GM19240 (cell line): ENCODE measurements at regions not wholly inside any gene's neighbourhood (a gene's known extent, or its start where the extent isn't known, plus 50 kb on each side); places are given as distances from the start of the nearest gene placed in this dataset.
"Not testable (repeated sequence)": the region's sequence is repeated elsewhere in the genome, so short reads cannot be mapped to it uniquely, and the experiment has no call there.

Experiments used
- DNase-seq: peaks from one replicate; pipeline ENCODE4 v3.0.0; 2011; ENCODE audit warnings: low spot score; ENCODE audit not compliant: insufficient read length

- DNase-seq: no peak
Measured at GRCh38 chr4:101670370-101670769, 120.2 kb upstream of the BANK1 start.

GRCh38 chr4:101669832-101670188 lies 120.7 kb upstream of the BANK1 start:
- no peak for DNase-seq

GRCh38 chr4:101669138-101669831 lies 121.2 kb upstream of the BANK1 start:
- DNase-seq: no peak

- no peak for DNase-seq
Measured at GRCh38 chr4:101667348-101667747, 123.2 kb upstream of the BANK1 start.

- no peak for DNase-seq
Measured at GRCh38 chr4:101660607-101661006, 129.9 kb upstream of the BANK1 start.

- no peak for DNase-seq
Measured at GRCh38 chr4:101655857-101656256, 134.7 kb upstream of the BANK1 start.

- no peak for DNase-seq
Measured at GRCh38 chr4:101655005-101655404, 135.5 kb upstream of the BANK1 start.

- no peak for DNase-seq
Measured at GRCh38 chr4:101651778-101652177, 138.8 kb upstream of the BANK1 start.

GRCh38 chr4:101649790-101650515 lies 140.6 kb upstream of the BANK1 start:
- DNase-seq: no peak

- DNase-seq: no peak
Measured at GRCh38 chr4:101647710-101648034, 142.9 kb upstream of the BANK1 start.

GRCh38 chr4:101644516-101644915 lies 146.0 kb upstream of the BANK1 start:
- DNase-seq: no peak

- DNase-seq: no peak
Measured at GRCh38 chr4:101643186-101643837, 147.2 kb upstream of the BANK1 start.

- not testable (repeated sequence) for DNase-seq
Measured at GRCh38 chr4:101632766-101633165, 157.8 kb upstream of the BANK1 start.

- DNase-seq: no peak
Measured at GRCh38 chr4:101630319-101630986, 160.1 kb upstream of the BANK1 start.

GRCh38 chr4:101621120-101621519 lies 169.4 kb upstream of the BANK1 start:
- DNase-seq: no peak

GRCh38 chr4:101615652-101616051 lies 174.9 kb upstream of the BANK1 start:
- no peak for DNase-seq

- not testable (repeated sequence) for DNase-seq
Measured at GRCh38 chr4:101606989-101607388, 183.5 kb upstream of the BANK1 start.

GRCh38 chr4:101604976-101605375 lies 185.6 kb upstream of the BANK1 start:
- DNase-seq: no peak

GRCh38 chr4:101600287-101600686 lies 190.2 kb upstream of the BANK1 start:
- no peak for DNase-seq

GRCh38 chr4:101599620-101600019 lies 190.9 kb upstream of the BANK1 start:
- no peak for DNase-seq

- no peak for DNase-seq
Measured at GRCh38 chr4:101596781-101597552, 193.6 kb upstream of the BANK1 start.
